HG02642 (cell line): ENCODE measurements at regions not wholly inside any gene's neighbourhood (a gene's known extent, or its start where the extent isn't known, plus 50 kb on each side); places are given as distances from the start of the nearest gene placed in this dataset.
A peak's percentile ranks its signal among the peaks of the same experiment; 100 is the strongest.
"Not testable (repeated sequence)": the region's sequence is repeated elsewhere in the genome, so short reads cannot be mapped to it uniquely, and the experiment has no call there.

Experiments
- ATAC-seq: cut with Tn5 transposase; IDR thresholded peaks from one replicate; pipeline ENCODE4 v1.9.1; 2021; ENCODE audit warnings: mild to moderate bottlenecking; ENCODE audit not compliant: unreplicated experiment, poor library complexity

- ATAC-seq, result no peak
These were observed 517.6 kb upstream of the ADGRL4 start for GRCh38 chr1:79524126-79524525.

GRCh38 chr1:79519084-79519760, 512.7 kb upstream of the ADGRL4 start:
- ATAC-seq, result no peak

DNA sequence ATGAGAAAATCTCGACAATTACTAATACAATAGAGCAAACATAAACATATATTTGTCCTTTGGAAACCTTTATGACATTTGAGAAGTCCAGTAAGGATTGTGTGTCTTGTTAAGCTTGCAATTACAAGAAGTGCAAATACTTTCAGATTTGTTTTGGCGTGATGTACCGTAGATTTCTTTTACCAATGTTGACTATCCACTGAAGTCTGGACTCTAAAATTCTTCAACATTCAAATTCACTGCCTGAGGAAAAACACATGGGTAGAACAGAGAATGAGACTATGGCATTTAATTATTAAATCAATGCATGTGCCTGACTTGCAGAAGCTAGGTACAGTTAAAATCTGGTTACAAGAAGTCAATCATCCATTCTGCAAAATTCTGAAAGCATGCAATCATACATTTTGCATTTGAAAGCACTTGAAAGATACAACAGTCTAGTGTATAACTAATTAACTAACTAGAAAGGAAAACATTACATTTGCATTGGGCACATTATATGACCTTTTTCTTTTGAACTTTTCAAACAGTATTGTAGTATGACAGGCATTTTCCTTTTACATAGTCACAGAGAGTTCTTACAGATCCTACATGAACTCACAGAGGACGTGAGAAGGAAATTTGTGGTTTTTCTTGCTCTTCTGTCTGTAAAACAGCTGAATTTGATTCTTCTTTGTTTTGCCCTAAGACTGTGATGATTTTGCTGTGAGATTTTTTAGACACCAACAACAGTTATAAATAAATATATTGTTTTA, 511.1 kb upstream of the ADGRL4 start:
- no peak for ATAC-seq

- no peak for ATAC-seq
These were observed 501.2 kb upstream of the ADGRL4 start for GRCh38 chr1:79507770-79508169.

DNA sequence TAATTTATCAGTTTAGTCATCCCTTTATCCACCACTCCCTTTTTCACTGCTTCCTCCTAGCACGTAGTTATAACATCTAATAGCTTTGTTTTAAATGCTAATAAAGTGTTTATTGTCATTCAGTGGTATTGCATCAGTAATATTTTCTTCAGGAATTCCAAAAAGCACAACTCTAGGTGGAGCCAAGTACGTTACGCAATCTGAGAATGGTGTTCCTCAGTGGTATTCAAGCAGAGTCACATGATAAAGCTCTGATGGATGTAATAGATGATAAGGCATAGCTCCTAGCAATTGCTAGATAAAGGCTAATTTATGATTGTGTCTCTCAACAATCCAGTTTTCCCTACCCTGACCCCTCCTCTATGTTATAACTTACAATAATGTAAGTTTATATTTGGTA, 494.6 kb upstream of the ADGRL4 start:
- ATAC-seq, result no peak

GRCh38 chr1:79499541-79499940, 493.0 kb upstream of the ADGRL4 start:
- ATAC-seq, result no peak

GRCh38 chr1:79497193-79497773, 490.8 kb upstream of the ADGRL4 start:
- ATAC-seq, result peak; percentile 76

DNA sequence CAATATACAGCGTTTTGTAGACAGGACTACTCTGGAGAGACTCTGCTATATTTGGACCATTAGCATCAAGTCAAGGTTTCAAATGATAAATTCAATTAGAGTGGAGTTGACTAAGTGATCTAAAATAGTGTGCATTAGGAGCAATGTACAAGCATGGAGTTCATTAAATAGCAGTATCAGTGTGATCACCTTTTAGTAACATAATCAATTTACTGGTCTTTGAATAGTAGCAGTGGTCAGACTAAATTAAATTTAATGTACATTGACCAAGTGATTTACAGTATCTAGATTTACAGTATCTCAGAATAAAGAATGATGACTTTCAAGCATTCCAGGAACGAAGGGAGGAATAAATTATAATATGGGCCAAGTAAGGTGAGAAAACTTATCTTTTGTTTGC, 489.6 kb upstream of the ADGRL4 start:
- ATAC-seq, result no peak

DNA sequence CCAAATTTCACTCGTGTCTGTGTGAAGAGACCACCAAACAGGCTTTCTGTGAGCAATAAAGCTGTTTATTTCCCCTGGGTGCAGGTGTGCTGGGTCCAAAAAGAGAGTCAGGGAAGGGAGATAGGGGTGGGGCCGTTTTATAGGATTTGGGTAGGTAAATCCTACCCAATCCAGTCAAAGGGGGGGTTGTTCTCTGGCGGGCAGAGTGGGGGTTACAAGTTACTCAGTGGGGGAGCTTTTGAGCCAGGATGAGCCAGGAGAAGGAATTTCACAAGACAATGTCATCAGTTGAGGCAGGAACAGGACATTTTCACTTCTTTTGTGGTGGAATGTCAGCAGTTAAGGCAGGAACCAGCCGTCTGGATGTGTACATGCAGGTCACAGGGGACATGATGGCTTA, 487.2 kb upstream of the ADGRL4 start:
- ATAC-seq, result not testable (repeated sequence)

DNA sequence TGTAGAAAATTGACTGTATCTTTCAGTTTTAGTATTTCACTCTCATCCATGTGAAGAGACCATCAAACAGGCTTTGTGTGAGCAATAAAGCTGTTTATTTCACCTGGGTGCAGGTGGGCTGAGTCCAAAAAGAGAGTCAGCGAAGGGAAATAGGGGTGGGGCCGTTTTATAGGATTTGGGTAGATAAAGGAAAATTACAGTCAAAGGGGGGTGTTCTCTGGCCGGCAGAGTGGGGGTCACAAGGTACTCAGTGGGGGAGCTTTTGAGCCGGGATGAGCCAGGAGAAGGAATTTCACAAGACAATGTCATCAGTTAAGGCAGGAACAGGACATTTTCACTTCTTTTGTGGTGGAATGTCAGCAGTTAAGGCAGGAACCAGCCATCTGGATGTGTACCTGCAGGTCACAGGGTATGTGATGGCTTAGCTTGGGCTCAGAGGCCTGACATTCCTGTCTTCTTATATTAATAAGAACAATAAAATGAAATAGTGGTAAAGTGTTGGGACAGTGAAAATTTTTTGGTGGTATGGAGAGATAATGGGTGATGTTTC, 482.1 kb upstream of the ADGRL4 start:
- not testable (repeated sequence) for ATAC-seq

- no peak for ATAC-seq
These were observed 472.3 kb upstream of the ADGRL4 start for GRCh38 chr1:79478728-79479373.

DNA sequence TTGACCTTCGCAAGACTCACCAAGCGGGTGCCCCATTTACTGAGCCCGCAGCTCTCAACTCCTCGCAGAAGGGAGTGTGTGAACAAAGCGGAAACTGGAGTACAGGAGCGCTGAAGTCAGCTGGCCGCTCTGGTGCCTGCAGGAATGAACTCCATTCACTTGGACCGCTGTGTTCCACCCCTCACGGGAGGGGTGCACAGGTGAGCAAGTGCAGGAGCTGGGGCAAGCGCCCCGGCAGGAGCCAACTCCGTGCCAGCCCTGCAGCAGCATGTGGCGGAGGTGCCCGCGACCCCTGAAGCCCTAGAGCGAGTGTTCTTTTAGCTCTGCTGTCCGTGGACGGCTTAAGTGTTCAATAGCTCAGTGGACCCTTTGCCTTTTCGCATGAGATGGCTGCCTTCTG, 471.6 kb upstream of the ADGRL4 start:
- no peak for ATAC-seq

- ATAC-seq, result peak; percentile 76
These were observed 465.6 kb upstream of the ADGRL4 start for GRCh38 chr1:79472067-79472656.

DNA sequence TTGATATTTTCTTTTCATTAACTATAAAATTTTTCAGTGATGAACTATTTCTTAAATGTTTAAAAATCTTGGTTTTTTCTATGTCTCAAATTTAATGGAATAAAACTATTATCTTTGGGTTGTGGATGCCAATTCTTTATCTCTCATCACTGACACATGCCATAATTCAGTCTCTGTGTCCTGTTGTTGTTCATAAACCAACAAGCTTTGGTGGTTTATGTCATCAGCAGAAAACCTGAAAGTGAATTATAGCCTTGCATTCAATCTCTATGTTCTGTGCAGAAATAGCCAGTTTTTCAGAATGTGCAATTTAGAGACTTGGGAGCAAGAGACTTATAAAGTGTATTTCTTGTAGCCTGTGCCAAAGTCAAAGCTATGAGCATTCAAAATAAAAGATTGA, 462.6 kb upstream of the ADGRL4 start:
- ATAC-seq, result no peak

GRCh38 chr1:79460773-79461436, 454.4 kb upstream of the ADGRL4 start:
- peak; percentile 97 for ATAC-seq

GRCh38 chr1:79457562-79458224, 451.2 kb upstream of the ADGRL4 start:
- ATAC-seq, result no peak

- no peak for ATAC-seq
These were observed 441.9 kb upstream of the ADGRL4 start for GRCh38 chr1:79448426-79448825.

DNA sequence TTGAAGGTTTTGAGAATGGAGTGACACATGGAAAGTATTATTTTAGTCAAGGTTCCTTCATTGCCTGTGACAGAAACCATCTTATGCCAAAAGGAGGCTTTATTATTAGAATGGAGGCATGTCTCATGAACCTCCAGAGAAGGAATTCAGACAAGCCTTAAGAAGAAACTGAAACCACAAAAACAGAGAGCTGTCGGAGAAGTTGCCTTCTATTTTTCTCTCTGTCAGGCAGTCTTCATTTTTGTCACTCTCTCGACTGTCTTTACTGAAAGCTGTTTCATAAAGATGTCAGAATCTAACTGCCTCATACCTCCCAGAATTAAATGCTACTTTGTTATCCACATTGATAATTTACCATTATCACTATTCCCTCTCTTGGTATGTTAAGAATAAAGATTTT, 434.7 kb upstream of the ADGRL4 start:
- ATAC-seq, result no peak

GRCh38 chr1:79437540-79437939, 431.0 kb upstream of the ADGRL4 start:
- ATAC-seq, result no peak
